ENCODE measurements at regions not wholly inside any gene's neighbourhood (a gene's known extent, or its start where the extent isn't known, plus 50 kb on each side); places are given as distances from the start of the nearest gene placed in this dataset.

- no peaks in the 10 kb centered on the region for H3K9me3 ChIP-seq (replicated peaks in 1 of 3)
- no peak for TF ChIP-seq CTCF (IDR thresholded peaks at IDR 0.05)
- no peak for TF ChIP-seq POLR2A (IDR thresholded peaks at IDR 0.05)
- peaks cover 0 to 5% of the 10 kb centered on the region in 2 donors for H3K4me1 ChIP-seq (replicated peaks in 1 of 2)
- no peaks in the 10 kb centered on the region for H3K27me3 ChIP-seq
- 50 to 71% (median 56%) methylated on average over 4 of the region's 4 CpGs for WGBS, 4 donors
- H3K27ac ChIP-seq, result peak overlapping the region in 1 of 5 donors; percentile 3
- no peak overlapping the region for H3K4me3 ChIP-seq
- H3K36me3 ChIP-seq (replicated peaks in 1 of 2), result no peaks in the 10 kb centered on the region
- intact Hi-C loops (cut with DNase I), result no loop called here
- no peak for DNase-seq
Observed at GRCh38 chr10:33492701-33493345, 158.4 kb upstream of the NRP1 start.

- DNase-seq, result no peak
- no peak overlapping the region for H3K4me3 ChIP-seq
- 66 to 74% (median 68%) methylated on average over 6 of the region's 6 CpGs for WGBS, 4 donors
- intact Hi-C loops (cut with DNase I), result no loop called here
- no peaks in the 10 kb centered on the region for H3K9me3 ChIP-seq (replicated peaks in 1 of 3)
- no peaks in the 10 kb centered on the region for H3K27me3 ChIP-seq
- no peaks in the 10 kb centered on the region for H3K36me3 ChIP-seq (replicated peaks in 1 of 2)
- no peak overlapping the region for H3K27ac ChIP-seq
- TF ChIP-seq CTCF (IDR thresholded peaks at IDR 0.05) (no peak), POLR2A (IDR thresholded peaks at IDR 0.05) (no peak)
- peaks cover 0 to 5% of the 10 kb centered on the region in 2 donors for H3K4me1 ChIP-seq (replicated peaks in 1 of 2)
Observed at GRCh38 chr10:33489501-33490176, 155.2 kb upstream of the NRP1 start.

- H3K4me1 ChIP-seq (replicated peaks in 1 of 2), result peaks cover 0 to 5% of the 10 kb centered on the region in 2 donors
Observed at GRCh38 chr10:33487014-33487776, 152.7 kb upstream of the NRP1 start.

More at GRCh38 chr10:33487014-33487776, 152.7 kb upstream of the NRP1 start:
- no peak for TF ChIP-seq CTCF (IDR thresholded peaks at IDR 0.05)
- TF ChIP-seq POLR2A (IDR thresholded peaks at IDR 0.05), result no peak
- Histone ChIP-seq H3K4me3 (no peak overlapping the region), H3K27me3 (no peaks in the 10 kb centered on the region), H3K9me3 (replicated peaks in 1 of 3) (no peaks in the 10 kb centered on the region), H3K27ac (no peak overlapping the region), H3K36me3 (replicated peaks in 1 of 2) (no peaks in the 10 kb centered on the region)
- no peak for DNase-seq
- intact Hi-C loops (cut with DNase I), result no loop called here
- WGBS, 4 donors, result 53 to 62% (median 58%) methylated on average over 4 of the region's 4 CpGs

All from adrenal gland (tissue), 9 donors.